ENCODE measurements at regions not wholly inside any gene's neighbourhood (a gene's known extent, or its start where the extent isn't known, plus 50 kb on each side); places are given as distances from the start of the nearest gene placed in this dataset.

DNA sequence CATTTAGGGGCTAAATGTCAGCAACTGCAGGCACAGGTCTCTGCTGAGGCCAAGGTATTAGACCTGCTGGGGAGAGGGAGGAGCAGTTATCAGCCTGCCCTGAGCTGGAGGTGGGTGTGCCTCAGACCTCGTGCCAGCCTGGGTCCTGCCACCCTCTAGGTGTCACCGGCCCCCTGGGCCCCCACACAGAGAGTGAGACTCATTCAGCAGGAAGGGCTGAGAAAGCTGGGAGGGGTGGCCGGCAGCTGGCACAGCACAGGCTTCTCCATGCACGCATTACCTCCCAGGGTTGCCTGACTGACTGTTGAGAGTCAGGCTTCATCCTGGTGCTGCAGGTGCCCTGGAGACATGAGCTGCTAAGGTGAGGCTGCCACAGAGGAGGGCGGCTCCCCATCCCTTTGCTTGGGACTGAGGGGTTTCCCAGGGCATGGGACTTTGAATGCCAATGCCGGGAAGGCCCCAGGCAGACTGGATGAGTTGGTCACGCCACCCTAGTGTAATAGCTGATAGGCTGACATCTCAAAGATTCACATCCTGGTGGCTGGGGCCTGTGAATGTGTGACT lies 75.3 kb upstream of the C14orf180 start:
- no peak for TF ChIP-seq SP1 (CRISPR knock-in tag; conservative IDR thresholded peaks at IDR 0.05)
- TF ChIP-seq, protein P1, sequence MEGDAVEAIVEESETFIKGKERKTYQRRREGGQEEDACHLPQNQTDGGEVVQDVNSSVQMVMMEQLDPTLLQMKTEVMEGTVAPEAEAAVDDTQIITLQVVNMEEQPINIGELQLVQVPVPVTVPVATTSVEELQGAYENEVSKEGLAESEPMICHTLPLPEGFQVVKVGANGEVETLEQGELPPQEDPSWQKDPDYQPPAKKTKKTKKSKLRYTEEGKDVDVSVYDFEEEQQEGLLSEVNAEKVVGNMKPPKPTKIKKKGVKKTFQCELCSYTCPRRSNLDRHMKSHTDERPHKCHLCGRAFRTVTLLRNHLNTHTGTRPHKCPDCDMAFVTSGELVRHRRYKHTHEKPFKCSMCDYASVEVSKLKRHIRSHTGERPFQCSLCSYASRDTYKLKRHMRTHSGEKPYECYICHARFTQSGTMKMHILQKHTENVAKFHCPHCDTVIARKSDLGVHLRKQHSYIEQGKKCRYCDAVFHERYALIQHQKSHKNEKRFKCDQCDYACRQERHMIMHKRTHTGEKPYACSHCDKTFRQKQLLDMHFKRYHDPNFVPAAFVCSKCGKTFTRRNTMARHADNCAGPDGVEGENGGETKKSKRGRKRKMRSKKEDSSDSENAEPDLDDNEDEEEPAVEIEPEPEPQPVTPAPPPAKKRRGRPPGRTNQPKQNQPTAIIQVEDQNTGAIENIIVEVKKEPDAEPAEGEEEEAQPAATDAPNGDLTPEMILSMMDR (IDR thresholded peaks at IDR 0.05): no peak
- no peak for TF ChIP-seq ESRRA (CRISPR knock-in tag; IDR thresholded peaks at IDR 0.05; ENCODE audit: borderline replicate concordance)
- TF ChIP-seq, protein P2, sequence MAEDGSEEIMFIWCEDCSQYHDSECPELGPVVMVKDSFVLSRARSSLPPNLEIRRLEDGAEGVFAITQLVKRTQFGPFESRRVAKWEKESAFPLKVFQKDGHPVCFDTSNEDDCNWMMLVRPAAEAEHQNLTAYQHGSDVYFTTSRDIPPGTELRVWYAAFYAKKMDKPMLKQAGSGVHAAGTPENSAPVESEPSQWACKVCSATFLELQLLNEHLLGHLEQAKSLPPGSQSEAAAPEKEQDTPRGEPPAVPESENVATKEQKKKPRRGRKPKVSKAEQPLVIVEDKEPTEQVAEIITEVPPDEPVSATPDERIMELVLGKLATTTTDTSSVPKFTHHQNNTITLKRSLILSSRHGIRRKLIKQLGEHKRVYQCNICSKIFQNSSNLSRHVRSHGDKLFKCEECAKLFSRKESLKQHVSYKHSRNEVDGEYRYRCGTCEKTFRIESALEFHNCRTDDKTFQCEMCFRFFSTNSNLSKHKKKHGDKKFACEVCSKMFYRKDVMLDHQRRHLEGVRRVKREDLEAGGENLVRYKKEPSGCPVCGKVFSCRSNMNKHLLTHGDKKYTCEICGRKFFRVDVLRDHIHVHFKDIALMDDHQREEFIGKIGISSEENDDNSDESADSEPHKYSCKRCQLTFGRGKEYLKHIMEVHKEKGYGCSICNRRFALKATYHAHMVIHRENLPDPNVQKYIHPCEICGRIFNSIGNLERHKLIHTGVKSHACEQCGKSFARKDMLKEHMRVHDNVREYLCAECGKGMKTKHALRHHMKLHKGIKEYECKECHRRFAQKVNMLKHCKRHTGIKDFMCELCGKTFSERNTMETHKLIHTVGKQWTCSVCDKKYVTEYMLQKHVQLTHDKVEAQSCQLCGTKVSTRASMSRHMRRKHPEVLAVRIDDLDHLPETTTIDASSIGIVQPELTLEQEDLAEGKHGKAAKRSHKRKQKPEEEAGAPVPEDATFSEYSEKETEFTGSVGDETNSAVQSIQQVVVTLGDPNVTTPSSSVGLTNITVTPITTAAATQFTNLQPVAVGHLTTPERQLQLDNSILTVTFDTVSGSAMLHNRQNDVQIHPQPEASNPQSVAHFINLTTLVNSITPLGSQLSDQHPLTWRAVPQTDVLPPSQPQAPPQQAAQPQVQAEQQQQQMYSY (CRISPR knock-in tag; IDR thresholded peaks at IDR 0.05): no peak
- TF ChIP-seq, protein P3, sequence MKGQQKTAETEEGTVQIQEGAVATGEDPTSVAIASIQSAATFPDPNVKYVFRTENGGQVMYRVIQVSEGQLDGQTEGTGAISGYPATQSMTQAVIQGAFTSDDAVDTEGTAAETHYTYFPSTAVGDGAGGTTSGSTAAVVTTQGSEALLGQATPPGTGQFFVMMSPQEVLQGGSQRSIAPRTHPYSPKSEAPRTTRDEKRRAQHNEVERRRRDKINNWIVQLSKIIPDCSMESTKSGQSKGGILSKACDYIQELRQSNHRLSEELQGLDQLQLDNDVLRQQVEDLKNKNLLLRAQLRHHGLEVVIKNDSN (CRISPR knock-in tag; IDR thresholded peaks at IDR 0.05): no peak
- TF ChIP-seq, protein P4, sequence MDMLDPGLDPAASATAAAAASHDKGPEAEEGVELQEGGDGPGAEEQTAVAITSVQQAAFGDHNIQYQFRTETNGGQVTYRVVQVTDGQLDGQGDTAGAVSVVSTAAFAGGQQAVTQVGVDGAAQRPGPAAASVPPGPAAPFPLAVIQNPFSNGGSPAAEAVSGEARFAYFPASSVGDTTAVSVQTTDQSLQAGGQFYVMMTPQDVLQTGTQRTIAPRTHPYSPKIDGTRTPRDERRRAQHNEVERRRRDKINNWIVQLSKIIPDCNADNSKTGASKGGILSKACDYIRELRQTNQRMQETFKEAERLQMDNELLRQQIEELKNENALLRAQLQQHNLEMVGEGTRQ (CRISPR knock-in tag; IDR thresholded peaks at IDR 0.05): no peak
- TF ChIP-seq, protein P5, sequence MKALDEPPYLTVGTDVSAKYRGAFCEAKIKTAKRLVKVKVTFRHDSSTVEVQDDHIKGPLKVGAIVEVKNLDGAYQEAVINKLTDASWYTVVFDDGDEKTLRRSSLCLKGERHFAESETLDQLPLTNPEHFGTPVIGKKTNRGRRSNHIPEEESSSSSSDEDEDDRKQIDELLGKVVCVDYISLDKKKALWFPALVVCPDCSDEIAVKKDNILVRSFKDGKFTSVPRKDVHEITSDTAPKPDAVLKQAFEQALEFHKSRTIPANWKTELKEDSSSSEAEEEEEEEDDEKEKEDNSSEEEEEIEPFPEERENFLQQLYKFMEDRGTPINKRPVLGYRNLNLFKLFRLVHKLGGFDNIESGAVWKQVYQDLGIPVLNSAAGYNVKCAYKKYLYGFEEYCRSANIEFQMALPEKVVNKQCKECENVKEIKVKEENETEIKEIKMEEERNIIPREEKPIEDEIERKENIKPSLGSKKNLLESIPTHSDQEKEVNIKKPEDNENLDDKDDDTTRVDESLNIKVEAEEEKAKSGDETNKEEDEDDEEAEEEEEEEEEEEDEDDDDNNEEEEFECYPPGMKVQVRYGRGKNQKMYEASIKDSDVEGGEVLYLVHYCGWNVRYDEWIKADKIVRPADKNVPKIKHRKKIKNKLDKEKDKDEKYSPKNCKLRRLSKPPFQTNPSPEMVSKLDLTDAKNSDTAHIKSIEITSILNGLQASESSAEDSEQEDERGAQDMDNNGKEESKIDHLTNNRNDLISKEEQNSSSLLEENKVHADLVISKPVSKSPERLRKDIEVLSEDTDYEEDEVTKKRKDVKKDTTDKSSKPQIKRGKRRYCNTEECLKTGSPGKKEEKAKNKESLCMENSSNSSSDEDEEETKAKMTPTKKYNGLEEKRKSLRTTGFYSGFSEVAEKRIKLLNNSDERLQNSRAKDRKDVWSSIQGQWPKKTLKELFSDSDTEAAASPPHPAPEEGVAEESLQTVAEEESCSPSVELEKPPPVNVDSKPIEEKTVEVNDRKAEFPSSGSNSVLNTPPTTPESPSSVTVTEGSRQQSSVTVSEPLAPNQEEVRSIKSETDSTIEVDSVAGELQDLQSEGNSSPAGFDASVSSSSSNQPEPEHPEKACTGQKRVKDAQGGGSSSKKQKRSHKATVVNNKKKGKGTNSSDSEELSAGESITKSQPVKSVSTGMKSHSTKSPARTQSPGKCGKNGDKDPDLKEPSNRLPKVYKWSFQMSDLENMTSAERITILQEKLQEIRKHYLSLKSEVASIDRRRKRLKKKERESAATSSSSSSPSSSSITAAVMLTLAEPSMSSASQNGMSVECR (CRISPR knock-in tag; IDR thresholded peaks at IDR 0.05; ENCODE audit: borderline replicate concordance): no peak
- TF ChIP-seq CBFB (CRISPR knock-in tag; IDR thresholded peaks at IDR 0.05; ENCODE audit: low read depth): no peak

Measured in WTC11 (cell line).